GM23248 (cell line): ENCODE measurements at regions not wholly inside any gene's neighbourhood (a gene's known extent, or its start where the extent isn't known, plus 50 kb on each side); places are given as distances from the start of the nearest gene placed in this dataset.

Experiments
- DNase-seq: peaks from one replicate; pipeline ENCODE4 v3.0.0-alpha.2; 2015
- H2AFZ ChIP-seq: fragments of 200-600 bp; sonication (generic); 2 replicates; pipeline ENCODE4 v1.6.1; 2016; ENCODE audit warnings: antibody characterized with exemption
- H3F3A ChIP-seq: fragments of 200-600 bp; sonication (generic); 2 replicates; pipeline ENCODE4 v1.6.1; 2016; ENCODE audit warnings: mild to moderate bottlenecking, antibody characterized with exemption, mixed run types; ENCODE audit not compliant: insufficient read depth
- H3K27ac ChIP-seq: fragments of 200-600 bp; sonication (generic); 2 replicates; pipeline ENCODE4 v1.5.1; 2016; ENCODE audit warnings: mild to moderate bottlenecking
- H3K27me3 ChIP-seq: fragments of 200-600 bp; sonication (generic); replicated peaks from 2 replicates; pipeline ENCODE4 v1.6.1; 2016; ENCODE audit warnings: mild to moderate bottlenecking; ENCODE audit not compliant: insufficient read depth
- H3K36me3 ChIP-seq: fragments of 200-600 bp; sonication (generic); 2 replicates; pipeline ENCODE4 v1.6.1; 2016; ENCODE audit warnings: low read depth, mild to moderate bottlenecking
- H3K4me1 ChIP-seq: fragments of 200-600 bp; sonication (generic); 2 replicates; pipeline ENCODE4 v1.6.1; 2016; ENCODE audit warnings: mild to moderate bottlenecking; ENCODE audit not compliant: insufficient read depth
- H3K4me2 ChIP-seq: fragments of 200-600 bp; sonication (generic); one replicate; pipeline ENCODE4 v1.6.1; 2016; ENCODE audit warnings: mild to moderate bottlenecking; ENCODE audit not compliant: unreplicated experiment
- H3K4me3 ChIP-seq: fragments of 200-600 bp; sonication (generic); 2 replicates; pipeline ENCODE4 v1.5.1; 2016; ENCODE audit warnings: mild to moderate bottlenecking
- H3K79me2 ChIP-seq: fragments of 200-600 bp; sonication (generic); 2 replicates; pipeline ENCODE4 v1.6.1; 2016; ENCODE audit warnings: mild to moderate bottlenecking; ENCODE audit not compliant: insufficient read depth
- H3K9ac ChIP-seq: fragments of 200-600 bp; sonication (generic); 2 replicates; pipeline ENCODE4 v1.6.1; 2016; ENCODE audit warnings: mild to moderate bottlenecking
- H3K9me2 ChIP-seq: fragments of 200-600 bp; sonication (generic); 2 replicates; pipeline ENCODE4 v1.6.1; 2016; ENCODE audit warnings: mixed run types, mild to moderate bottlenecking, moderate library complexity; ENCODE audit not compliant: insufficient read depth
- H3K9me3 ChIP-seq: fragments of 200-600 bp; sonication (generic); one replicate; pipeline ENCODE4 v1.6.1; 2017; ENCODE audit warnings: low read depth
- H4K20me1 ChIP-seq: fragments of 200-600 bp; sonication (generic); 2 replicates; pipeline ENCODE4 v1.6.0; 2016; ENCODE audit not compliant: insufficient read depth
- EZH2 ChIP-seq: fragments of 200-600 bp; sonication (generic); IDR thresholded peaks from 2 replicates; pipeline ENCODE4 v1.6.1; 2018; ENCODE audit warnings: antibody characterized with exemption, mild to moderate bottlenecking; ENCODE audit not compliant: insufficient read depth, poor library complexity, severe bottlenecking
- EZH2phosphoT487 ChIP-seq: fragments of 200-600 bp; sonication (generic); IDR thresholded peaks from 2 replicates; pipeline ENCODE4 v1.6.1; 2018; ENCODE audit warnings: antibody characterized with exemption, moderate library complexity, mild to moderate bottlenecking, low read depth; ENCODE audit not compliant: insufficient read depth
- WGBS, 2 experiments: methylation state at CpG; one replicate each; pipeline ENCODE4 v1.1.6; 2015 to 2017; ENCODE audit warnings: low lambda C conversion rate in 2 of 2, low coverage in 1 of 2; ENCODE audit errors: missing lambda C conversion rate in 2 of 2; 5-methylcytosine and 5-hydroxymethylcytosine counted together
- in situ Hi-C: fragments of 300-500 bp; cut with MboI; formaldehyde crosslinking; loops from 2 replicates; pipeline ENCODE4 v1.15.0; 2020

GRCh38 chr4:187357045-187357643 is 633.5 kb upstream of the FAT1 start:
- Histone ChIP-seq H3K4me3 (no peak overlapping the region), H3K9me3 (no peaks in the 10 kb centered on the region), H3K36me3 (no peaks in the 10 kb centered on the region), H3K27ac (no peak overlapping the region), H2AFZ (no peak overlapping the region), H3K4me1 (no peaks in the 10 kb centered on the region), H3F3A (no peaks in the 10 kb centered on the region), H3K27me3 (no peaks in the 10 kb centered on the region), H3K9ac (no peak overlapping the region), H3K79me2 (no peaks in the 10 kb centered on the region), H3K9me2 (no peaks in the 10 kb centered on the region), H3K4me2 (no peak overlapping the region), H4K20me1 (no peaks in the 10 kb centered on the region)
- DNase-seq: no peak
- WGBS, 2 experiments: 35 to 36% methylated on average over 1 of the region's 1 CpG
- in situ Hi-C loops: no loop called here
- no peak for TF ChIP-seq EZH2
- no peak for TF ChIP-seq EZH2phosphoT487

DNA sequence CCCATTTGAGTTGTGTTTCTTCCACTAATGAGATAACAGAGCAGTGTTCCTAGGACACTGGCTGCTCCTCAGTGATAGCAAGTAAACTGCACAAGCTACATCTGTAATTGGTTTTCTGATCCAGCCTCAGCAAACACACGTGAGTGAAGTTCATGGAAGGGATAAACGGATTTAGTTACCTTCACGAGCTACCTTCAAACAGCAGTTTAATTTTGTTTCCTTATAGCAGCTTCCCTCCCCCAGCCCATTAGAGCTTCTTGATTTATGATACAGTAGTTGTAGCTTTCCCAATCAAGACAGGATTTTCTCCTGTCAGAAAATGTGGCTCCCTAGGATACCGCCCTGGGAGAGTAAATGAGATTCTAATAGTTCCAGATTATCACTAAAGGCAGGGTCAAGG is 634.2 kb upstream of the FAT1 start:
- in situ Hi-C loops: no loop called here
- no peak for DNase-seq
- Histone ChIP-seq H3K9me2 (no peaks in the 10 kb centered on the region), H3K27ac (no peak overlapping the region), H3K36me3 (no peaks in the 10 kb centered on the region), H3K27me3 (no peaks in the 10 kb centered on the region), H3K9me3 (no peaks in the 10 kb centered on the region), H2AFZ (no peak overlapping the region), H3K4me1 (no peaks in the 10 kb centered on the region), H3K9ac (no peak overlapping the region), H4K20me1 (no peaks in the 10 kb centered on the region), H3K4me3 (no peak overlapping the region), H3F3A (no peaks in the 10 kb centered on the region), H3K4me2 (no peak overlapping the region), H3K79me2 (no peaks in the 10 kb centered on the region)
- TF ChIP-seq EZH2: no peak
- no peak for TF ChIP-seq EZH2phosphoT487
- 14 to 21% methylated on average over 4 of the region's 4 CpGs for WGBS, 2 experiments

- 65 to 68% methylated on average over 31 of the region's 31 CpGs for WGBS, 2 experiments
- no peak overlapping the region for H3K9ac ChIP-seq
- H4K20me1 ChIP-seq: no peaks in the 10 kb centered on the region
- no peaks in the 10 kb centered on the region for H3K4me1 ChIP-seq
- H2AFZ ChIP-seq: no peak overlapping the region
- no peak overlapping the region for H3K4me2 ChIP-seq
- no peak overlapping the region for H3K27ac ChIP-seq
- no peaks in the 10 kb centered on the region for H3K79me2 ChIP-seq
- H3K9me3 ChIP-seq: no peaks in the 10 kb centered on the region
- H3F3A ChIP-seq: no peaks in the 10 kb centered on the region
- no peak overlapping the region for H3K4me3 ChIP-seq
- TF ChIP-seq EZH2phosphoT487: no peak
- TF ChIP-seq EZH2: no peak
- H3K9me2 ChIP-seq: no peaks in the 10 kb centered on the region
- DNase-seq: no peak
- H3K36me3 ChIP-seq: no peaks in the 10 kb centered on the region
- H3K27me3 ChIP-seq: no peaks in the 10 kb centered on the region
- in situ Hi-C loops: no loop called here
Observed at GRCh38 chr4:187362937-187363857, 632.4 kb upstream of the ZFP42 start.

DNA sequence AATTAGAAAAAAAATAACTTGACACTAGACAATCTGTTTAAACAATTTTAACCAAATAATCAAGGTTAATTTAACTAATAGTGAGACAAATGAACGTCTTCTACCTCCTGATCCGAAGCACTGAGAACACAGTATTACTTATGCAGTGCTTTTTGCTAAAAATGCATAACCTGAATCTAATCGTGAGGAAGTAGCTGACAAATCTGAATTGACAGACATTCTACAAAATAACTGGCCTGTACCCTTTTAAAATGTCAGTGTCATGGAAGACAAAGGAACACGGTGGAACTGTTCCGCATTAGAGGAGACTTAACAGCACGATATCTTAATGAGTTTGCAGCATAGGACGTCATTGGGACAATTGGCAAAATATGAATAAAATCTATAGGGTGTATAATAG is 631.2 kb upstream of the ZFP42 start:
- Histone ChIP-seq H3K36me3 (no peaks in the 10 kb centered on the region), H4K20me1 (no peaks in the 10 kb centered on the region), H3K4me3 (no peak overlapping the region), H3K4me2 (no peak overlapping the region), H3K4me1 (no peaks in the 10 kb centered on the region), H3K9me3 (no peaks in the 10 kb centered on the region), H3F3A (no peaks in the 10 kb centered on the region), H3K9ac (no peak overlapping the region), H3K27ac (no peak overlapping the region), H3K79me2 (no peaks in the 10 kb centered on the region), H3K27me3 (no peaks in the 10 kb centered on the region), H3K9me2 (no peaks in the 10 kb centered on the region), H2AFZ (no peak overlapping the region)
- 30 to 35% methylated on average over 7 of the region's 7 CpGs for WGBS, 2 experiments
- DNase-seq: no peak
- TF ChIP-seq EZH2: no peak
- TF ChIP-seq EZH2phosphoT487: no peak
- in situ Hi-C loops: no loop called here
